Testis (tissue), 2 donors: ENCODE measurements at regions not wholly inside any gene's neighbourhood (a gene's known extent, or its start where the extent isn't known, plus 50 kb on each side); places are given as distances from the start of the nearest gene placed in this dataset.

ENCODE experiments used
- CTCF ChIP-seq, 3 experiments: fragments of 450-650 bp in 2 of 3; fragments of 200-600 bp in 1 of 3; sonication (generic) in 1 of 3; IDR thresholded peaks; one replicate each; pipeline ENCODE4 v1.5.1; 2016 to 2019; ENCODE audit warnings: antibody characterized with exemption in 3 of 3, mild to moderate bottlenecking in 2 of 3, moderate library complexity in 1 of 3
- POLR2A ChIP-seq: fragments of 450-650 bp; IDR thresholded peaks from one replicate; pipeline ENCODE4 v1.6.1; 2017; ENCODE audit warnings: antibody characterized with exemption, mild to moderate bottlenecking, moderate library complexity

- TF ChIP-seq CTCF (IDR thresholded peaks at IDR 0.05) = no peak
- TF ChIP-seq POLR2A = no peak
These were observed 56.5 kb upstream of the MAP3K7 start for GRCh38 chr6:90643381-90643780.
